BLaER1 (cell line): ENCODE measurements at regions not wholly inside any gene's neighbourhood (a gene's known extent, or its start where the extent isn't known, plus 50 kb on each side); places are given as distances from the start of the nearest gene placed in this dataset.
A peak's percentile ranks its signal among the peaks of the same experiment; 100 is the strongest.

ENCODE experiments used
- H3K27ac ChIP-seq: shearing (Covaris generic); formaldehyde crosslinking; 2 replicates; pipeline ENCODE4 v1.8.1; 2022
- H3K27me3 ChIP-seq: shearing (Covaris generic); formaldehyde crosslinking; 2 replicates; pipeline ENCODE4 v1.8.1; 2022
- H3K36me3 ChIP-seq: shearing (Covaris generic); formaldehyde crosslinking; 2 replicates; pipeline ENCODE4 v1.8.1; 2022
- H3K4me1 ChIP-seq: shearing (Covaris generic); formaldehyde crosslinking; 2 replicates; pipeline ENCODE4 v1.8.1; 2022
- H3K4me2 ChIP-seq: shearing (Covaris generic); formaldehyde crosslinking; 2 replicates; pipeline ENCODE4 v1.8.1; 2022
- H3K4me3 ChIP-seq: shearing (Covaris generic); formaldehyde crosslinking; 2 replicates; pipeline ENCODE4 v1.8.1; 2022
- H3K9ac ChIP-seq: shearing (Covaris generic); formaldehyde crosslinking; 2 replicates; pipeline ENCODE4 v1.8.1; 2022
- H3K9me3 ChIP-seq: shearing (Covaris generic); formaldehyde crosslinking; 2 replicates; pipeline ENCODE4 v1.8.1; 2022
- H4K20me1 ChIP-seq: shearing (Covaris generic); formaldehyde crosslinking; 2 replicates; pipeline ENCODE4 v1.8.1; 2022
- Cebpa-rat ChIP-seq: shearing (Covaris generic); IDR thresholded peaks from 2 replicates; pipeline ENCODE4 v1.8.1; 2022

DNA sequence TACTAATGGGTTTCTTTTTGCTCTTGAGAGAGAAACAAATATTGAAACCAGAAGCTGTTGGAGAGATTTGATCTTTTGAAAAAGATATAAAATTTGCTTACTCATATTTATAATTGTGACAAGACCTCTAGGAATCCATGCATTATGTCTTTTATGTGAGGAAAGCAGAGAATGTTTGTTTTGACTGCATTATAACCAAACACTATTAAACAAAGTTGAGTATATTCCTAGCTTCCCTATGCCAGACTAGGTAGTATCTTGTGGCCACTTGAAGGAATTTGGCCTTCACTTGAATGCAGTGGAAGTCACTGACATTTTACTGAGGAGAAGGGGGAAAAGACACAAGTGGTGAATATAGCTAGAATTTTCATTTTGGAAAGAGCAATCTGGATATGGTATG lies 521.8 kb upstream of the ZEB2 start:
- Histone ChIP-seq H3K4me1 (peaks cover 11% of the 10 kb centered on the region), H3K9me3 (no peaks in the 10 kb centered on the region), H3K4me2 (no peak overlapping the region), H3K27ac (no peak overlapping the region), H3K4me3 (no peak overlapping the region), H3K36me3 (no peaks in the 10 kb centered on the region), H3K9ac (no peak overlapping the region), H4K20me1 (no peaks in the 10 kb centered on the region), H3K27me3 (no peaks in the 10 kb centered on the region)
- TF ChIP-seq Cebpa-rat = no peak

DNA sequence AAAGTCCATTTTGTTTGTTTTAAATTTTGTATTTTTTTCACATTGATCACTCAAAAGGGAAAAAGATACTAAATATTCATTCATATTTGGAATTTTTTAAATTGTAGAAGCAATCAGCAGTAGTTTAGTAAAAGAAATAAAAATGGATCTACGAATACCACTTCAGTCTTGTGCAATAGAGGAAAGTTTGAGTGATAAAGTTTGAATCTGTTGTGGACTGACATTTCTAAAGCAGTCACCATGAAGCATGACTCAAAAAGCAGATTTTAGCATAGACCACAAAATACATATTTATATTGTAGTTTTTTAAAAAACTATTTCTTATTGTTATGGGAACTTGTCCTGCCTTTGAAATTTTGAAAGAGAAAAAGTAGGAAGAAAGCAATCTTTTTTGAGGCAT lies 520.5 kb upstream of the ZEB2 start:
- no peak for TF ChIP-seq Cebpa-rat
- no peaks in the 10 kb centered on the region for H4K20me1 ChIP-seq

DNA sequence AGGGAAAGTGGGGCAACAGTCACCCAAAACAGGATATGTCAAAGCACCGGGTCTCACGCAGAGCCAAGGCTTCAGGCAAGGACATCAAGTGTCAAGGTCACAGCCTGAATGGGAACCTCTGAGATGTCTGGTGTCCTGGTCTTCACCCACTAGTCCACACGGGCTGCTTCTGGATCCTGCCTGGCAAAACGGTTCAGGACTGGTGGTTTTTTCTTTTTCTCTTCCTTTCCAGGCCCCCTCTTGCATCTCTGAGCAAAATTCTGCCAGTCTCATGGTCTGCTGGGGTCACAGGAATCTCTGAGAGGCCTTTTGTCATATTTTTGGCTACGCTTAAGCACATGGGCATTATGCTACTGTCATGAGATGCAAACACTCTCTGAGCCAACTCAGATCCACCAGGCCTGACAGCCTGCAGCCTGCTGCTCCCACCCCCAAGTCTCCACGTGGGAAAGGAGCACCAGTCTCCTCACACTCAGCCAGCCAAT lies 518.2 kb upstream of the ZEB2 start:
- TF ChIP-seq Cebpa-rat = no peak
- Histone ChIP-seq H3K27ac (no peak overlapping the region), H3K4me1 (peaks cover 11% of the 10 kb centered on the region), H3K9me3 (no peaks in the 10 kb centered on the region), H3K9ac (no peak overlapping the region), H4K20me1 (no peaks in the 10 kb centered on the region), H3K36me3 (no peaks in the 10 kb centered on the region), H3K4me2 (peak overlapping the region; percentile 18; the same call in 1 of the 2 replicates), H3K4me3 (no peak overlapping the region), H3K27me3 (no peaks in the 10 kb centered on the region)

More for the DNA sequence above, 520.5 kb upstream of the ZEB2 start:
- H3K4me2 ChIP-seq = no peak overlapping the region
- H3K36me3 ChIP-seq = no peaks in the 10 kb centered on the region
- H3K9me3 ChIP-seq = no peaks in the 10 kb centered on the region
- H3K4me3 ChIP-seq = no peak overlapping the region
- no peak overlapping the region for H3K9ac ChIP-seq
- H3K4me1 ChIP-seq = peaks cover 11% of the 10 kb centered on the region
- H3K27ac ChIP-seq = no peak overlapping the region
- no peaks in the 10 kb centered on the region for H3K27me3 ChIP-seq

DNA sequence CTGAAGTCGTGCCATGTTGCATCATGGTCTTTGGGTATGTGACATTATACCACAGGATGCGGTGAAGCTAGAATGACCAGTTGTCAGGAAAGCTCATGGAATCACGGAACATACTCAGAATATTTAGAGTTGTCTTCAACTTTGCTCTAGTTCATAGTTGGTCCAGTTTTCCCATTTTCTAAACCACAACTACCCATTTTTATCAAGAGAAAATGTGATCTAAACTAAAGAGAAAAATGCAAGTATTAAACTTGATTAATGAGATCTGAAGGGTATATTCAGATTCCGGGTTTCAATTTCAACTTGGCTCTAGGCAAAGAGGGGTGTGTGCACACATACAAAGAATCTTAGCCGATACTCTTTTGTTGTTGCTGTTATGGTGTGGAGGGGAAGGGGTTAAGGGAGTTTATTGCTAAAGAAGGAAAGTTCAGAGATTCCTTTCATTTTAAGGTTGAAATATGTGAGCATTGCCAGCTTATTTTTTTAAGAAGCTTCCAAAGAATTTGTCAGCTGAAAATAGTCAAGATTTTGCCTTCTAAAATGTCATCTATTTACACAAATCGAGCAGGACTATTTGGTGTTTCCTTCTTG lies 516.6 kb upstream of the ZEB2 start:
- no peak overlapping the region for H3K27ac ChIP-seq
- no peaks in the 10 kb centered on the region for H3K36me3 ChIP-seq
- no peak overlapping the region for H3K9ac ChIP-seq
- no peak for TF ChIP-seq Cebpa-rat
- H3K4me1 ChIP-seq = peaks cover 11% of the 10 kb centered on the region
- H3K4me3 ChIP-seq = no peak overlapping the region
- H3K9me3 ChIP-seq = no peaks in the 10 kb centered on the region
- no peaks in the 10 kb centered on the region for H4K20me1 ChIP-seq
- no peaks in the 10 kb centered on the region for H3K27me3 ChIP-seq
- H3K4me2 ChIP-seq = no peak overlapping the region

DNA sequence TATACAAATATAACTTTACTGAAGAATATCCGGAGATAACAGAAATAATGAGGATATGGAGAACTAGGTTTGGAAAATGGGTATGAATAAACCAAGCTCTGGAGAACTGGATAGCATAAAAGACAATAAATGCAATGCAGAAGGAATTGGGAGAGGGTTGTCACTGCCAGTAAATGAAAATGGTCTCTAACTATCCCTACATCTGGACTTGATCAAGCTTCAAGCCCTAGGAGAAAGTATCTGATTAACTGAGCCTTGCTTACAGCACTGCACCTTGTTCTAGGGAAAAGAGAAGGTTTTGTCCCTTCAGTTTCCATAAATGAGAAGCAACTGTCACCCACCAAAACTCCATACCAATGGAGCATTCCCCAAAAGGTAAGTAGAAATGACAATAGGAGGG lies 514.6 kb upstream of the ZEB2 start:
- H3K4me2 ChIP-seq = no peak overlapping the region
- H3K4me1 ChIP-seq = peaks cover 11% of the 10 kb centered on the region
- no peaks in the 10 kb centered on the region for H3K9me3 ChIP-seq
- no peaks in the 10 kb centered on the region for H4K20me1 ChIP-seq
- H3K36me3 ChIP-seq = no peaks in the 10 kb centered on the region
- no peak for TF ChIP-seq Cebpa-rat
- H3K9ac ChIP-seq = no peak overlapping the region
- no peak overlapping the region for H3K4me3 ChIP-seq
- H3K27ac ChIP-seq = no peak overlapping the region
- H3K27me3 ChIP-seq = no peaks in the 10 kb centered on the region

DNA sequence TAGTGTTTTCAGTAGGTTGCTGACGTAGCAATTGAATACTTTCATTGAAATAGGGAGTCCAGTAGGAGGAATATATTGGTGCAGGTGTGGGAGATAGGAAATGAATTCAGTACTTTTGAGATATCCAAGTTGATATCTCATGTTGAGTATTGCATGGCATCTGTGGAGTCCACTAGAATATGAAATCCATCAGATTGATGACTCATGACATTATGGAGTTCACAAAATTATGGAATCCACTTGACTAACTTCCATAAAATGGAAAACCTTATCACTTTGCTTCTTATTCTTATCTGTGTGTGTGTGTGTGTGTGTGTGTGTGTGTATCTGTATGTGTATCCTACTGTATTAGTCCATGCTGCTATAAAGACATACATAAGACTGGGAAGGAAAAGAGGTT lies 513.5 kb upstream of the ZEB2 start:
- Histone ChIP-seq H4K20me1 (no peaks in the 10 kb centered on the region), H3K36me3 (no peaks in the 10 kb centered on the region), H3K27me3 (no peaks in the 10 kb centered on the region), H3K4me2 (no peak overlapping the region), H3K9ac (no peak overlapping the region), H3K4me3 (no peak overlapping the region), H3K4me1 (peaks cover 7% of the 10 kb centered on the region), H3K9me3 (no peaks in the 10 kb centered on the region), H3K27ac (no peak overlapping the region)
- no peak for TF ChIP-seq Cebpa-rat

DNA sequence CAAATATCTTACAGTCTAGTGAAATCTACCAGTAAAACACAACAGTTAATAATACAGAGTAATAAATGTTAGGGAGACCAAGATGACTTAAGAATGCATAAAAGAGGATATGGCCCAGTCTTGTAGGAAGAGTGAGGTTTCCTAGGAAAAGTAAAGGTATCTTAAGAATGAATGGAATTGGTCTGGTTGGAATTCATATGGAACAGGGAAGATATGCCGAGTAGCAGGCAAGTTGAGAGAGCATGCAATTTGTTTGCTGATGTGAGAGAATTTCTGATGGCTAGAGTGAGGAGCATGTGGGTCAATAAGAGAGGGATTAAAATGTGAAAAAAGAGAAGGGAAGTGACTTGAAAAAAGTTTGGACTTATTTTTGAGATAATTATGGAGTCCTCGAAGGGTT lies 512.9 kb upstream of the ZEB2 start:
- Histone ChIP-seq H3K4me1 (peaks cover under 1% of the 10 kb centered on the region; the same call in 1 of the 2 replicates), H3K9me3 (no peaks in the 10 kb centered on the region), H4K20me1 (no peaks in the 10 kb centered on the region), H3K27me3 (no peaks in the 10 kb centered on the region), H3K27ac (no peak overlapping the region), H3K9ac (no peak overlapping the region), H3K4me3 (no peak overlapping the region), H3K4me2 (no peak overlapping the region), H3K36me3 (no peaks in the 10 kb centered on the region)
- no peak for TF ChIP-seq Cebpa-rat

DNA sequence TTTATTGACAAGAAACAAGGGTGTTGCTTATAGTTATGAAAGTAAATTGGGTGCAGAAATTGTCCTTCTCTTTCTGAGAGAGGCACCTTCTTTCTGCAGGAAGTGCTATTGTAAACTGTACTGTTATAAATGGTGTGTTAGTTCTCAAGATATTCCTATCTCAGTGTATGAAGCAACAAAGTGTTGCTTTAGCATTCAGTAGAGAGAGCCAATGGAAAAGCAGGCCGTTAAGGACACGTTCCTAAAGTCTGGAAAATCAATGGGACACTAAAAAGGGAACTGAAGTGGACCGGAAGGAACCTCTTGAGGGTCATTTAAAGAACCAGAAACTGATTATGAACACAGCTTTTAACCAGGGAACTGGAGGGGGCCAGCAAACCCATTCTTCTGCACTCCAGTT lies 510.0 kb upstream of the ZEB2 start:
- no peak overlapping the region for H3K4me3 ChIP-seq
- TF ChIP-seq Cebpa-rat = no peak
- no peak overlapping the region for H3K27ac ChIP-seq

DNA sequence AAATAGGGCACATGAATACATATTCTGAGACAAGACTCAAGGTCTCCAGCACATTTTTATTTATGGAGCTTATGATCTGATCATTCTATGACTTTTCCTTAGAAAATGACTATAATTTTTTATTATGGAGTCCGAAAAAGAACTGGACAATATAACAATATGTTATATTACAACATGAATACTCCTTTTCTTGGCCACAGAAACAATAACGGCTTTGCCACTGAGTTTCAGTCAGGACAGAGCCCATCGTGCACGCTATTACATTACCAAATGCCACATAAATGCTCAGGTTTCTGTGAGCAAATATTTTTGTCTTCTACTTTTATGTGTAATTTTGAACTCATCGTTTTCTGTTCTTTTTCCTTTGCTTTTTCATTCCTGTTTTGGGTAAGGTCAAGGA lies 509.2 kb upstream of the ZEB2 start:
- H3K9ac ChIP-seq = no peak overlapping the region
- no peaks in the 10 kb centered on the region for H4K20me1 ChIP-seq
- H3K36me3 ChIP-seq = no peaks in the 10 kb centered on the region
- no peaks in the 10 kb centered on the region for H3K4me1 ChIP-seq
- H3K4me3 ChIP-seq = no peak overlapping the region
- H3K27ac ChIP-seq = no peak overlapping the region
- TF ChIP-seq Cebpa-rat = no peak
- H3K9me3 ChIP-seq = no peaks in the 10 kb centered on the region
- H3K27me3 ChIP-seq = no peaks in the 10 kb centered on the region
- no peak overlapping the region for H3K4me2 ChIP-seq

More for the DNA sequence above, 510.0 kb upstream of the ZEB2 start:
- no peaks in the 10 kb centered on the region for H3K27me3 ChIP-seq
- no peaks in the 10 kb centered on the region for H3K9me3 ChIP-seq
- no peak overlapping the region for H3K9ac ChIP-seq
- H4K20me1 ChIP-seq = no peaks in the 10 kb centered on the region
- no peaks in the 10 kb centered on the region for H3K36me3 ChIP-seq
- no peak overlapping the region for H3K4me2 ChIP-seq
- H3K4me1 ChIP-seq = no peaks in the 10 kb centered on the region

DNA sequence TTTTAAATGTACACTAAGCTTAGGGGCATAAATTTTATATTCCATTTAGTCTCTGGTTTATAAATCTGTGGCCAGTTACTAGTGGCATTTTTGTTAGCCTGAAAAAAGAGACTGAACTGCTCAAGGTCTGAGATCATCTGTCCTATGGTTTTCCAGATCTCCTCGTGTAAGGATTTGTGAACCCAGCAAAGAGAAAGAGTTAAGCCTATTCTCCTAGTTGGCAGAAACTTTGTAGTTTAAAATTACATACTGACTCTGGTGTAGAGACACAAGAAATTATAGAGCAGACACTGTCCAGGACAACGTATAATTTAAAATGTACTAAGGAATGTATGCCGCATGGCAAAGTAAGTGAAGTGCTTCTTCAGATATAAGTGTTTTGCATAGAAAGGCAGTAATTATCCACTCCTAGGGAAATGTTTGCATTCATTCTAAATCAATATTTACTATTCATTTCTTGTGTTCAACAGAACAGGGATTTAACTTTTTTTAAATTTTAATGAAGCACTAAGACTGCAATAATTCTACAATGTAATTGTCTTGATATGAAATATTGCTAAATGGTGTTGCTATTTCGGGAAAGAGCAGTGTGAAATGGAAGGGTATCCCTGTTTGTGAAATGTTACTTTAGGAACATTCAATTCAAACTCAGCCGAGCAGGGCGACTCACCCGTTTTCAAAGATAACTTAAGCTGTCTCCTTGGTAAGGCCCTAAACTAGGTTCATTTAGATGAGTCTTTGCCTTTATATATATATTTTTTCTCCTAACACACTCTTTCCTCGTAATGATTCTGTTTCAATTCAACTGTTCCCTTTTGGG lies 508.4 kb upstream of the ZEB2 start:
- no peaks in the 10 kb centered on the region for H3K36me3 ChIP-seq
- no peak overlapping the region for H3K27ac ChIP-seq
- H3K9ac ChIP-seq = no peak overlapping the region
- no peak overlapping the region for H3K4me2 ChIP-seq
- H4K20me1 ChIP-seq = no peaks in the 10 kb centered on the region
- peaks cover 3% of the 10 kb centered on the region for H3K4me1 ChIP-seq
- H3K9me3 ChIP-seq = no peaks in the 10 kb centered on the region
- H3K4me3 ChIP-seq = no peak overlapping the region
- no peak for TF ChIP-seq Cebpa-rat
- H3K27me3 ChIP-seq = no peaks in the 10 kb centered on the region
